Natural killer cell (primary cell): ENCODE measurements at regions not wholly inside any gene's neighbourhood (a gene's known extent, or its start where the extent isn't known, plus 50 kb on each side); places are given as distances from the start of the nearest gene placed in this dataset.

ENCODE experiments used
- ATAC-seq, 3 donors: fragments of 150-1000 bp in 2 of 3; fragments of 200-7000 bp in 1 of 3; cut with Tn5 transposase; 1 replicate in 1 of 3; 2 replicates in 2 of 3; pipeline ENCODE4 v1.10.0; 2021; ENCODE audit warnings: mild to moderate bottlenecking in 2 of 3, moderate library complexity in 2 of 3
- DNase-seq, 2 donors: peaks; one replicate each; pipeline versions ENCODE4 v3.0.0 to v3.0.0-alpha.2; 2013 to 2021; ENCODE audit warnings: mixed read lengths in 1 of 2
- H3K27ac ChIP-seq: one replicate; pipeline ENCODE4 v1.5.1; 2013; ENCODE audit warnings: mild to moderate bottlenecking, low read length
- H3K27me3 ChIP-seq: one replicate; pipeline ENCODE4 v1.6.1; 2013; ENCODE audit warnings: low read length; ENCODE audit not compliant: control insufficient read depth, insufficient read depth
- H3K36me3 ChIP-seq: one replicate; pipeline ENCODE4 v1.6.1; 2013; ENCODE audit warnings: low read length; ENCODE audit not compliant: control insufficient read depth, insufficient read depth
- H3K4me1 ChIP-seq: one replicate; pipeline ENCODE4 v1.6.1; 2013; ENCODE audit warnings: low read length; ENCODE audit not compliant: control insufficient read depth, insufficient read depth
- H3K4me3 ChIP-seq: one replicate; pipeline ENCODE4 v1.5.1; 2013; ENCODE audit warnings: low read length
- H3K9me3 ChIP-seq: one replicate; pipeline ENCODE4 v1.6.1; 2013; ENCODE audit warnings: low read length; ENCODE audit not compliant: control insufficient read depth, insufficient read depth
- H3K27ac Mint-ChIP-seq, 2 donors: one replicate each; pipeline ENCODE4 v1.8.0; 2022; ENCODE audit warnings: mild to moderate bottlenecking in 2 of 2, mixed read lengths in 2 of 2, moderate library complexity in 1 of 2
- H3K27me3 Mint-ChIP-seq, 2 donors: one replicate each; pipeline ENCODE4 v1.8.0; 2022; ENCODE audit warnings: low read depth in 2 of 2, mixed read lengths in 2 of 2
- H3K36me3 Mint-ChIP-seq: one replicate; pipeline ENCODE4 v1.8.0; 2022; ENCODE audit warnings: mixed read lengths
- H3K4me1 Mint-ChIP-seq, 2 donors: one replicate each; pipeline ENCODE4 v1.8.0; 2022; ENCODE audit warnings: mixed read lengths in 2 of 2
- H3K4me3 Mint-ChIP-seq: one replicate; pipeline ENCODE4 v1.8.0; 2022; ENCODE audit warnings: mild to moderate bottlenecking, moderate library complexity, mixed read lengths
- H3K9me3 Mint-ChIP-seq, 2 donors: one replicate each; pipeline ENCODE4 v1.8.0; 2022; ENCODE audit warnings: mixed read lengths in 2 of 2
- CTCF ChIP-seq: fragments of 200-600 bp; IDR thresholded peaks from one replicate; pipeline ENCODE4 v1.8.0; 2022; ENCODE audit warnings: antibody characterized with exemption
- WGBS: methylation state at CpG from one replicate; pipeline ENCODE4 v1.1.7; 2013; ENCODE audit warnings: missing lambda C conversion rate; ENCODE audit not compliant: insufficient coverage; 5-methylcytosine and 5-hydroxymethylcytosine counted together
- intact Hi-C: fragments of 100-400 bp; cut with micrococcal nuclease; formaldehyde crosslinking; loops from one replicate; pipeline ENCODE4 v1.14.2; 2022

GRCh38 chr14:27566843-27567382 lies 969.1 kb upstream of the NOVA1 start:
- no peak for TF ChIP-seq CTCF
- H3K27me3 Mint-ChIP-seq, result no peaks in the 10 kb centered on the region
- no peak overlapping the region for H3K4me3 Mint-ChIP-seq
- no peak for DNase-seq
- Histone ChIP-seq H3K27me3 (no peaks in the 10 kb centered on the region), H3K4me1 (no peaks in the 10 kb centered on the region), H3K27ac (no peak overlapping the region), H3K4me3 (no peak overlapping the region), H3K36me3 (no peaks in the 10 kb centered on the region), H3K9me3 (no peaks in the 10 kb centered on the region)
- intact Hi-C loops, result no loop called here
- peaks cover 5 to 11% of the 10 kb centered on the region in 2 donors for H3K9me3 Mint-ChIP-seq
- H3K27ac Mint-ChIP-seq, result no peak overlapping the region
- WGBS, result no CpG with 5 or more reads among the region's 1 CpG
- ATAC-seq, result no peak
- peaks cover 1% of the 10 kb centered on the region for H3K36me3 Mint-ChIP-seq
- H3K4me1 Mint-ChIP-seq, result no peaks in the 10 kb centered on the region

GRCh38 chr14:27573018-27573417 lies 975.2 kb upstream of the NOVA1 start:
- Histone ChIP-seq H3K4me1 (no peaks in the 10 kb centered on the region), H3K9me3 (peaks cover 12% of the 10 kb centered on the region), H3K27me3 (no peaks in the 10 kb centered on the region), H3K4me3 (no peak overlapping the region), H3K27ac (no peak overlapping the region), H3K36me3 (no peaks in the 10 kb centered on the region)
- DNase-seq, result no peak
- TF ChIP-seq CTCF, result no peak
- intact Hi-C loops, result no loop called here
- Mint-ChIP-seq H3K4me3 (no peak overlapping the region), H3K9me3 (peaks cover 20 to 31% of the 10 kb centered on the region in 2 donors), H3K27ac (no peak overlapping the region), H3K4me1 (no peaks in the 10 kb centered on the region), H3K36me3 (peaks cover 31% of the 10 kb centered on the region), H3K27me3 (no peaks in the 10 kb centered on the region)
- ATAC-seq, result no peak
- 93% methylated on average over 2 of the region's 2 CpGs for WGBS

GRCh38 chr14:27587103-27587502 lies 989.3 kb upstream of the NOVA1 start:
- H3K27ac Mint-ChIP-seq, result no peak overlapping the region
- H3K4me3 Mint-ChIP-seq, result no peak overlapping the region
- DNase-seq, result no peak
- no peak for TF ChIP-seq CTCF
- WGBS, result no CpG with 5 or more reads among the region's 3 CpGs
- H3K36me3 Mint-ChIP-seq, result no peaks in the 10 kb centered on the region
- H3K9me3 Mint-ChIP-seq, result peaks cover 13 to 19% of the 10 kb centered on the region in 2 donors
- Histone ChIP-seq H3K4me1 (no peaks in the 10 kb centered on the region), H3K9me3 (no peaks in the 10 kb centered on the region), H3K27me3 (no peaks in the 10 kb centered on the region), H3K36me3 (no peaks in the 10 kb centered on the region), H3K4me3 (no peak overlapping the region), H3K27ac (no peak overlapping the region)
- H3K27me3 Mint-ChIP-seq, result no peaks in the 10 kb centered on the region
- no peak for ATAC-seq
- intact Hi-C loops, result no loop called here
- H3K4me1 Mint-ChIP-seq, result no peaks in the 10 kb centered on the region

GRCh38 chr14:27605282-27605681 lies 1007.4 kb upstream of the NOVA1 start:
- H3K27ac ChIP-seq, result no peak overlapping the region
- Mint-ChIP-seq H3K27ac (no peak overlapping the region), H3K27me3 (no peaks in the 10 kb centered on the region), H3K9me3 (peaks cover 2% of the 10 kb centered on the region in 2 donors), H3K36me3 (peaks cover 4% of the 10 kb centered on the region), H3K4me3 (no peak overlapping the region), H3K4me1 (no peaks in the 10 kb centered on the region)
- DNase-seq (no peak), ATAC-seq (no peak)
- no peak for TF ChIP-seq CTCF
- H3K4me1 ChIP-seq, result no peaks in the 10 kb centered on the region
- WGBS, result 69% methylated on average over 3 of the region's 3 CpGs
- H3K4me3 ChIP-seq, result no peak overlapping the region
- no peaks in the 10 kb centered on the region for H3K36me3 ChIP-seq
- intact Hi-C loops, result no loop called here
- H3K9me3 ChIP-seq, result no peaks in the 10 kb centered on the region
- no peaks in the 10 kb centered on the region for H3K27me3 ChIP-seq
